ENCODE measurements at regions not wholly inside any gene's neighbourhood (a gene's known extent, or its start where the extent isn't known, plus 50 kb on each side); places are given as distances from the start of the nearest gene placed in this dataset.
A peak's percentile ranks its signal among the peaks of the same experiment; 100 is the strongest.

DNA sequence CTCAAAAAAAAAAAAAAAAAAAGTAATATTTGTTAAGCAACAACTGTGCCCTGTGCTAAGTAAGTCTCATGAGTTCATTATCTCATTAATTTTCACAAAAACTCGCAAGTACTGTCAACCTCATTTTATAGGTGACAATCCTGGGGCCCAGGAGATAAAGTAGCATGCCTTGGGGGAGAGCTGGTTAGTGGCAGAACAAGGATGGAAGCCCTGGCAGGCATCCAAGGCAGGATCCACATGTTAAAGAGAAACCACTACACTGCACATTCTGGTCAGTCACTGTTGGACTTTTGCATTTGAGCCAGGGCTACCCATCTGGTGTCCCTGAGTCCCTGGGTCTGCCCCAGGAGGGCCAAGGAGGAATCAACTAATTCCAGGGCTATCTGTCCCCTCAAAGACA is 54.6 kb downstream of the ZFP36L2 start:
- no peak for TF ChIP-seq PAX5 (IDR thresholded peaks at IDR 0.05; ENCODE audit: insufficient read depth, low read length, severe bottlenecking)
- TF ChIP-seq POU2F2 (IDR thresholded peaks at IDR 0.05; ENCODE audit: low read depth, low read length): no peak
- TF ChIP-seq POLR2AphosphoS5 (IDR thresholded peaks at IDR 0.05; ENCODE audit: low read depth, low read length): no peak
- TF ChIP-seq POLR2A (IDR thresholded peaks at IDR 0.05; ENCODE audit: low read depth, low read length): no peak
- TF ChIP-seq SPI1 (IDR thresholded peaks at IDR 0.05; ENCODE audit: low read depth, low read length): no peak
- TF ChIP-seq TAF1 (IDR thresholded peaks at IDR 0.05; ENCODE audit: low read depth, low read length): no peak
- DNase-seq (ENCODE audit: insufficient read length, low spot score) (no peak), FAIRE-seq (no peak)

DNA sequence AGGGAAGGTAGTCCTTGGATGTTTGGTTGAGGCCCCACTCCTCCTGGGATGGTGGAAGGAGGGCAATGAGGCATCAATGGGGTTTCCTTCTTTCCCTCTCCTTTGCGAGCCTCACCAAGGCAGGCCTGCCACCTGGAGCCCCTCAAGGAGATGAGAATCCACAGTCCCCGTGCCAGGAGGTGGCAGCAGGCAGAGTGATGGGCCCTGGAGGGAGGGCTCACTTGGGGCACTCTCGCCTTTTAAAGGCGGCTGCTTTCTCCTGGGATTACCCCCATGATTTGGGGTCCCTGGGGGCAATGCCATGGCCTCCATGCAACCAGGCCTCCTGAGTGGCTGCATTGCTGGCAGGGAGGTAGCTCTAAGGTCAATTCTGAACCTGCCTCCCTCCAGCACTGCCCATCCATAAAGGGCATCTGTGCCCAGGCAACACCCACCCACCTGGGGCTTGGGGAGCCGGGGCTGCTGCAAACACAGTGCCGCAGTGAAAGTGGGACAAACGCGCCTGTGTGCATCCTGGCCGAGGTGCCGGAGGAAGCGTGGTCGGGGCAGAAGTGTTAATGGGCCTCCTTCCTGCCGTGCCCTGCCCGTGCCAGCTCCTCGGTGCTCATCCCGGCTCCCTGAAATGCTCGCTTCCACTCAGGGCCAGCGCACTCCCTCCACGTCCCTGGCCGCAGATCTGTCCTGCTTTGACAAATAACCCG is 55.9 kb downstream of the ZFP36L2 start:
- DNase-seq (ENCODE audit: insufficient read length, low spot score) (no peak), FAIRE-seq (no peak)
- TF ChIP-seq SPI1 (IDR thresholded peaks at IDR 0.05; ENCODE audit: low read depth, low read length) (no peak), POLR2AphosphoS5 (IDR thresholded peaks at IDR 0.05; ENCODE audit: low read depth, low read length) (no peak), PAX5 (IDR thresholded peaks at IDR 0.05; ENCODE audit: insufficient read depth, low read length, severe bottlenecking) (no peak), POU2F2 (IDR thresholded peaks at IDR 0.05; ENCODE audit: low read depth, low read length) (no peak), TAF1 (IDR thresholded peaks at IDR 0.05; ENCODE audit: low read depth, low read length) (no peak), POLR2A (IDR thresholded peaks at IDR 0.05; ENCODE audit: low read depth, low read length) (no peak)

DNA sequence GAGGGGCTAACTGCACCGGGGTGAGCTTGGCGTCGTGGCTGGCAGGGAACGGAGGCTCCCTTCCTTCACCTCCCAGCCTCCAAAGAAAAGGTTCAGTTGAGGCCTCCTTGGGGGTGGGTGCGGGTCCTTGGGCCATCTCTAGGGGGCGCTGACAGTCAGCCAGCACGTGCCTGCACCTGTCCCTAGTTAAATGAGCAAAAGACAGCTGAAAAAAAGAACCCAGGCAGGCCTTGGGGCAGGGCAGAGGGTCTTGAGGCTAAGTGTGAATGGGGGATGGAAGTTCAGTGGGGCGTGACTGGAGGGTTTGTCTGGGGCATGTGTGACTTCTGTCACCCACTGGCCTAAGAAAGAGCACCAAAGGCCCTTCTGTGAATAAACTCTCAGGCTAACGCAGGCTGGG is 56.4 kb downstream of the ZFP36L2 start:
- TF ChIP-seq TAF1 (IDR thresholded peaks at IDR 0.05; ENCODE audit: low read depth, low read length) (no peak), POLR2A (IDR thresholded peaks at IDR 0.05; ENCODE audit: low read depth, low read length) (no peak), POLR2AphosphoS5 (IDR thresholded peaks at IDR 0.05; ENCODE audit: low read depth, low read length) (no peak), PAX5 (IDR thresholded peaks at IDR 0.05; ENCODE audit: insufficient read depth, low read length, severe bottlenecking) (no peak), POU2F2 (IDR thresholded peaks at IDR 0.05; ENCODE audit: low read depth, low read length) (no peak), SPI1 (IDR thresholded peaks at IDR 0.05; ENCODE audit: low read depth, low read length) (no peak)
- DNase-seq (ENCODE audit: insufficient read length, low spot score) (peak; percentile 57), FAIRE-seq (no peak)

DNA sequence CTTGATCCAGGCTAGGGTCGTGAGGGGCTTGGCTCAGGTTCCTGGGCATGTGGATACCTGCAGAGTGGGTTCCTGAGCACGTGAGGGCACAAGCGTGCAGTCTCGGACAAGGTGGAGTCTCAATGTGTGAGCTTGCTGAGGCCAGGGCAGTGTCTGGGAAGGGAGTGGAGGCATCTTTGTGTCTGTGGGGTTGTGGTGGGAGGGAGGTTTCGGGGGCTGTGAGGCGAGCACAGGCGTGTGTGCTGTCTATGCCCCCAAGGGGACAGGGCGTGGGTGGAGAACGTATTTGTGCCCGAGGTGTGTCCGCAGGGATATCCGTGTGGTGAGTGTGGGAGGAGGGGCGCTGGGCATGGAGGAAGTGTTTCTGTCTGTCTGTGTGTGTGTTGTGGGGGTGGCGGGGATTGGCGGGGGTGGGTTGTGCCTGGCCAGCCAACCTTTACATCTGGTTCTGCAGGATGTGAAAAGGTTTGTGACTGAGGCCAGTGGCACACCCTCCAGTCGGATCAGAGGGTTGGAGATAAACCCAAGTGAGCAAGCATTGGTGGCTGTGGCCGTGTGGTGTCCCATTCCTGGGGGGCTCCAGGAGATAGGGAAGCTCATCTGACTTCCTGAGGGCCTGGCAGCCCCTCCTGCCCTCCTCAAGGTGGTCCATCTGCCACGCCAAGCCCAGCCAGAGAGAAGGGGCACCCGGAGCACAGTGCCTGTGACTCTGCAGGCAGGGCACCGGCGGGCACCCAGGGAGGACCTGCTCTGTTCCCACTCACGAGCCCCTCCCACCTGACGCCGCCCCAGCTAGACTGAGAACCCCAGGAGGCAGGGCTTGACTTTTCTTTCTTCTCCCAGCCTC is 57.1 kb downstream of the ZFP36L2 start:
- TF ChIP-seq POU2F2 (IDR thresholded peaks at IDR 0.05; ENCODE audit: low read depth, low read length) (peak; percentile 59; the same call in 1 of the 2 replicates), SPI1 (IDR thresholded peaks at IDR 0.05; ENCODE audit: low read depth, low read length) (0 out of 2 replicates have a peak, but pooled peaks have one; percentile 22), PAX5 (IDR thresholded peaks at IDR 0.05; ENCODE audit: insufficient read depth, low read length, severe bottlenecking) (no peak), TAF1 (IDR thresholded peaks at IDR 0.05; ENCODE audit: low read depth, low read length) (no peak)
- DNase-seq (ENCODE audit: insufficient read length, low spot score): peak; percentile 50
- peak; percentile 87 for FAIRE-seq

DNA sequence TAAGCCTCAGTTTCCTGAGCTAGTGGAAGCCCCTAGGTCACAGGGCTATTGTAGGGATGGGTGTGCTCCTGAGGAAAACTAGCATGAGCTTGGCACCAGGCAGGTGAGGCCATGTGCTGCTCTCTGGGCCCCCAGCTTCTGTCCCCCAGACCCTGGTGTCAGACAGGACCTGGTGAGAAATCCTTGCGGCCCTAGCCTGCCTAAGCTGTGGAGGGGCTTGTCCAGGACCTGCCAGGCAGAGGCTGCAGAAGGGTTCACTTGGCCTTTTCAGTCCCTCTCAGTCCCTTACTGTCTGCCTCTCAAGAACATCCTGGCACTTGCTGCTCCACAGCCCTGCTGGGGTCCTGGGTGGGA is 58.4 kb downstream of the ZFP36L2 start:
- no peak for DNase-seq (ENCODE audit: insufficient read length, low spot score)
- TF ChIP-seq POLR2A (IDR thresholded peaks at IDR 0.05; ENCODE audit: low read depth, low read length) (no peak), POLR2AphosphoS5 (IDR thresholded peaks at IDR 0.05; ENCODE audit: low read depth, low read length) (no peak), SPI1 (IDR thresholded peaks at IDR 0.05; ENCODE audit: low read depth, low read length) (no peak), PAX5 (IDR thresholded peaks at IDR 0.05; ENCODE audit: insufficient read depth, low read length, severe bottlenecking) (no peak), POU2F2 (IDR thresholded peaks at IDR 0.05; ENCODE audit: low read depth, low read length) (no peak), TAF1 (IDR thresholded peaks at IDR 0.05; ENCODE audit: low read depth, low read length) (no peak)
- FAIRE-seq: no peak

DNA sequence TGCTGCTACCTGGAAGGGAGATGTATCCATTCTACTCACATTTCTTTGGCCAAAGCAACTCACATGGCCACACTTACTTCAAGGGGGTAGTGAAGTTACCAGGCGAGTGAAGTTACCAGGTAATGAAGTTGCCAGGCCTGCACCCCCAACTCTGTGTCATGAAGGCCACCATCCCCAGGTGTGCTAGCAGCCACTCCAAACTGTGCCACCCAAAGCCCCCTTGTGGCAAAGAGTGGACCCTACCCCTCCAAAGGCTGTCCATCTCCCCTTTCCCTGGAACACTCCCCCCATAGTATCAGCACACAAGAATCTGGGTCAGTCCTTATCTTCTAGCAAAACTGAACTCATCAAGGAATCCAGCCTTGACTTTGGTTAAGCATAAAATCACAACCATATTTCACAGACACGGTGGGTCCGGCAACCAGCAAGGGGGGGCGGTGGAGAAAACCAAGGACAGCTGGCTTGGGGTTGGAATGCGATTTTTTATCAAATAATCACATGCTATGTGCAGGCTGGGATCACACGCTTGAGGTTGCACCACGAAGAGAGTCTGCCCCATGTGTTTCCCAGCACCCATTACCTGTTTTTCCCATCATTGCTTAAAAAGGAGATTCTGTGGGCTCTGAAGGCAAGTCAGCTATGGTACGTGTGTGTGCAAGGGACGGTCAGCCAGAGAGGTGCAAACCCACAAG is 60.9 kb downstream of the ZFP36L2 start:
- FAIRE-seq: no peak

DNA sequence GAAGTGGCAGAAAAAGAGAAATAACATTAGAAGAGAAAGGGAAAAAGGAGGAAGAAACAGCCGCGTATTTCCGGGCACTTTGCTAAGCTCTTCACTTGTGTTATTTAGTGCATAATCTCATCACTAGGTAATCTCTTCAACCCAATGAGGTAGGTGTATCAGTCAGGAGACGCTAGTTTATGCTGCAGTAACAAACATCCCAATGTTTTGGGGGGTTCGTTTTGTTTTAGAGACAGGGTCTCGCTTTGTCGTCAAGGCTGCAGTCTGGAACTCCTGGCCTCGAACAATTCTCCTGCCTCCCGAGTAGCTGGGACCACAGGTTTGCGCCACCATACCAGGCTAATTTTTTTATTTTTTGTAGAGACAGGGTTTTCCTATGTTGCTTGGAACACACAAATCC is 61.7 kb downstream of the ZFP36L2 start:
- TF ChIP-seq POLR2AphosphoS5 (IDR thresholded peaks at IDR 0.05; ENCODE audit: low read depth, low read length) (no peak), SPI1 (IDR thresholded peaks at IDR 0.05; ENCODE audit: low read depth, low read length) (no peak), POU2F2 (IDR thresholded peaks at IDR 0.05; ENCODE audit: low read depth, low read length) (no peak), TAF1 (IDR thresholded peaks at IDR 0.05; ENCODE audit: low read depth, low read length) (no peak), PAX5 (IDR thresholded peaks at IDR 0.05; ENCODE audit: insufficient read depth, low read length, severe bottlenecking) (no peak), POLR2A (IDR thresholded peaks at IDR 0.05; ENCODE audit: low read depth, low read length) (no peak)
- DNase-seq (ENCODE audit: insufficient read length, low spot score): no peak
- no peak for FAIRE-seq

More for the DNA sequence above, 60.9 kb downstream of the ZFP36L2 start:
- TF ChIP-seq POLR2A (IDR thresholded peaks at IDR 0.05; ENCODE audit: low read depth, low read length): no peak
- TF ChIP-seq PAX5 (IDR thresholded peaks at IDR 0.05; ENCODE audit: insufficient read depth, low read length, severe bottlenecking): no peak
- DNase-seq (ENCODE audit: insufficient read length, low spot score): no peak

DNA sequence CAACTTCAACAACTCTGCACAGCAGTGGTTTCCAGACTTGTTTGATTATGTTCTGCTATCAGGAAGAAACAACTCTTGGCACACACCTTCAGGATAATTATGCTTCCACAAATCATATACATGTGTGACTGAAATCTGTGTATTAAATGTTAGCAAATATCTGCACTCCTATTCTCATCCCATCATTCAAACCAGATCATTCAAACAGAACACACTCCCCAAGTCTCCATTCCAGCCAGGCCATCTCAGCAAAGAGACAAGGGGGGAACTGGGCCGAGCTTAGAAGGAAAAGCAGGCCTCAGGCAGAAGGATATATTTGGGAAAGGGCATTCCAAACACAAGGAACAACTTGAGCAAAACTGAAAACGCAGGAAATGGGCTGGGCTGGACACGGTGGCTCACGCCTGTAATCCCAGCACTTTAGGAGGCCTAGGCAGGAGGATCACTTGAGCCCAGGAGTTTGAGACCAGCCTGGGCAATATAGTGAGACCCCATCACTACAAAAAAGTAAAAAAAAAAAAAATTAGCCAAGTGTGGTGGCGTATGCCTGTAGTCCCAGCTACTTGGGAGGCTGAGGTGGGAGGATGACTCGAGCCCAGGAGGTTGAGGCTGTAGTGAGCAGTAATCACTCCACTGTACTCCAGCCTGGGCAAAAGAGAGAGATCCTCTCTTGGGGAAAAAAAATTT is 62.7 kb downstream of the ZFP36L2 start:
- FAIRE-seq (no peak), DNase-seq (ENCODE audit: insufficient read length, low spot score) (no peak)
- no peak for TF ChIP-seq POU2F2 (IDR thresholded peaks at IDR 0.05; ENCODE audit: low read depth, low read length)
- no peak for TF ChIP-seq POLR2AphosphoS5 (IDR thresholded peaks at IDR 0.05; ENCODE audit: low read depth, low read length)
- no peak for TF ChIP-seq TAF1 (IDR thresholded peaks at IDR 0.05; ENCODE audit: low read depth, low read length)
- no peak for TF ChIP-seq POLR2A (IDR thresholded peaks at IDR 0.05; ENCODE audit: low read depth, low read length)
- TF ChIP-seq PAX5 (IDR thresholded peaks at IDR 0.05; ENCODE audit: insufficient read depth, low read length, severe bottlenecking): no peak
- TF ChIP-seq SPI1 (IDR thresholded peaks at IDR 0.05; ENCODE audit: low read depth, low read length): no peak

DNA sequence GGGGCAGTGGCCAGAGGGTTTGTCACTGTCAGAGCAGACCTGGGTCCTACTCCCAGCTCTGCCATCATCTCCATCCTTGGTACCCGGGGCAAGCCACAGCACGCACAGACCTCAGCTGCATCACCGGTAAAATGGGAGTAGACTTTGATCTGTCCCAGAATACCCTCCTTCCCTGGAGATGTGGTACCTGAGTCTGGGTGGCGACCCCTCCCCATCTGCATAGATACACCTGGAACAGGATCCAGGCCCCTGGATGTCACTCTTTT is 64.0 kb downstream of the ZFP36L2 start:
- FAIRE-seq (no peak), DNase-seq (ENCODE audit: insufficient read length, low spot score) (no peak)
- TF ChIP-seq PAX5 (IDR thresholded peaks at IDR 0.05; ENCODE audit: insufficient read depth, low read length, severe bottlenecking) (no peak), POU2F2 (IDR thresholded peaks at IDR 0.05; ENCODE audit: low read depth, low read length) (no peak), POLR2A (IDR thresholded peaks at IDR 0.05; ENCODE audit: low read depth, low read length) (no peak), SPI1 (IDR thresholded peaks at IDR 0.05; ENCODE audit: low read depth, low read length) (no peak), POLR2AphosphoS5 (IDR thresholded peaks at IDR 0.05; ENCODE audit: low read depth, low read length) (no peak), TAF1 (IDR thresholded peaks at IDR 0.05; ENCODE audit: low read depth, low read length) (no peak)
